Embryonic facial prominence (tissue), 1 donor: ENCODE measurements at regions not wholly inside any gene's neighbourhood (a gene's known extent, or its start where the extent isn't known, plus 50 kb on each side); places are given as distances from the start of the nearest gene placed in this dataset.

ENCODE experiments used
- DNase-seq: peaks from one replicate; pipeline ENCODE4 v3.0.0-alpha.2; 2016; ENCODE audit errors: extremely low spot score

- DNase-seq: no peak
Measured at GRCh38 chr14:85308531-85309300, 221.2 kb upstream of the FLRT2 start.

- DNase-seq: no peak
Measured at GRCh38 chr14:85310491-85311272, 219.3 kb upstream of the FLRT2 start.

- DNase-seq: no peak
Measured at GRCh38 chr14:85313560-85314207, 216.3 kb upstream of the FLRT2 start.

- no peak for DNase-seq
Measured at GRCh38 chr14:85315290-85315689, 214.7 kb upstream of the FLRT2 start.

- no peak for DNase-seq
Measured at GRCh38 chr14:85315733-85316290, 214.1 kb upstream of the FLRT2 start.

GRCh38 chr14:85316701-85317410 lies 213.1 kb upstream of the FLRT2 start:
- no peak for DNase-seq

- no peak for DNase-seq
Measured at GRCh38 chr14:85317491-85318021, 212.4 kb upstream of the FLRT2 start.

- DNase-seq: no peak
Measured at GRCh38 chr14:85319101-85319500, 210.8 kb upstream of the FLRT2 start.

- no peak for DNase-seq
Measured at GRCh38 chr14:85319998-85320630, 209.8 kb upstream of the FLRT2 start.

GRCh38 chr14:85325134-85326017 lies 204.6 kb upstream of the FLRT2 start:
- DNase-seq: no peak

GRCh38 chr14:85332401-85332800 lies 197.5 kb upstream of the FLRT2 start:
- no peak for DNase-seq

- no peak for DNase-seq
Measured at GRCh38 chr14:85333313-85333712, 196.6 kb upstream of the FLRT2 start.

GRCh38 chr14:85333841-85334240 lies 196.1 kb upstream of the FLRT2 start:
- DNase-seq: no peak

- no peak for DNase-seq
Measured at GRCh38 chr14:85334316-85334715, 195.6 kb upstream of the FLRT2 start.

- DNase-seq: no peak
Measured at GRCh38 chr14:85336257-85336656, 193.7 kb upstream of the FLRT2 start.

- DNase-seq: no peak
Measured at GRCh38 chr14:85336817-85337216, 193.1 kb upstream of the FLRT2 start.

- no peak for DNase-seq
Measured at GRCh38 chr14:85338895-85339294, 191.0 kb upstream of the FLRT2 start.

- DNase-seq: no peak
Measured at GRCh38 chr14:85342858-85343607, 186.9 kb upstream of the FLRT2 start.

GRCh38 chr14:85344171-85344570 lies 185.8 kb upstream of the FLRT2 start:
- DNase-seq: no peak
